OCI-LY7 (cell line): ENCODE measurements at regions not wholly inside any gene's neighbourhood (a gene's known extent, or its start where the extent isn't known, plus 50 kb on each side); places are given as distances from the start of the nearest gene placed in this dataset.

Experiments
- BruUV-seq: library from RNA; stranded (reverse); fragments of 400-500 nt; replicated peaks from 2 replicates; lab custom pipeline; 2021; lab: Mats Ljungman, UMichigan
- CTCF ChIA-PET: fragments of 300-600 bp; sonication (Branson Sonifier 250); formaldehyde crosslinking; loops from one replicate; lab custom pipeline; 2022; ENCODE audit warnings: antibody characterized with exemption; ENCODE audit not compliant: unreplicated experiment; lab: Charles Lee
- POLR2A ChIA-PET: fragments of 300-600 bp; sonication (Branson Sonifier 250); formaldehyde crosslinking; loops from one replicate; lab custom pipeline; 2022; ENCODE audit warnings: antibody characterized with exemption; lab: Charles Lee
- DNase-seq: peaks from one replicate; pipeline ENCODE4 v3.0.0-alpha.2; 2015; ENCODE audit warnings: low spot score
- H2AFZ ChIP-seq: fragments of 200-600 bp; sonication (generic), shearing (Covaris generic); 2 replicates; pipeline ENCODE4 v1.6.1; 2014; ENCODE audit warnings: mild to moderate bottlenecking, antibody characterized with exemption, low read length, moderate library complexity
- H3K27ac ChIP-seq: fragments of 200-600 bp; sonication (generic); 2 replicates; pipeline ENCODE4 v1.5.1; 2014; ENCODE audit warnings: mixed run types, low read depth, mild to moderate bottlenecking, moderate library complexity, low read length, inconsistent platforms; ENCODE audit not compliant: poor library complexity, severe bottlenecking
- H3K36me3 ChIP-seq: fragments of 200-600 bp; sonication (generic); 2 replicates; pipeline ENCODE4 v1.6.1; 2014; ENCODE audit warnings: mild to moderate bottlenecking, antibody characterized with exemption, low read length, moderate library complexity, mixed read lengths; ENCODE audit not compliant: insufficient read depth
- H3K4me1 ChIP-seq: fragments of 200-600 bp; sonication (generic); 2 replicates; pipeline ENCODE4 v1.5.1; 2014; ENCODE audit warnings: mild to moderate bottlenecking, low read length; ENCODE audit not compliant: insufficient read depth, poor library complexity, severe bottlenecking
- H3K4me2 ChIP-seq: fragments of 200-600 bp; sonication (generic); 2 replicates; pipeline ENCODE4 v1.6.1; 2014; ENCODE audit warnings: mild to moderate bottlenecking, low read length
- H3K4me3 ChIP-seq: fragments of 200-600 bp; sonication (generic); 2 replicates; pipeline ENCODE4 v1.5.1; 2014; ENCODE audit warnings: mild to moderate bottlenecking, low read depth, low read length; ENCODE audit not compliant: poor library complexity, severe bottlenecking
- H3K79me2 ChIP-seq: fragments of 200-600 bp; sonication (generic); 2 replicates; pipeline ENCODE4 v1.6.1; 2016; ENCODE audit warnings: low read depth, mild to moderate bottlenecking, low read length, moderate library complexity, mixed read lengths; ENCODE audit not compliant: insufficient read depth
- H3K9me2 ChIP-seq: fragments of 200-600 bp; sonication (generic); 2 replicates; pipeline ENCODE4 v1.6.1; 2016; ENCODE audit warnings: mild to moderate bottlenecking, low read length, mixed read lengths; ENCODE audit not compliant: insufficient read depth
- H3K9me3 ChIP-seq: fragments of 200-600 bp; sonication (generic); 2 replicates; pipeline ENCODE4 v1.6.1; 2014; ENCODE audit warnings: mild to moderate bottlenecking, mixed run types, low read length, mixed read lengths
- H4K20me1 ChIP-seq: fragments of 200-600 bp; sonication (generic); 2 replicates; pipeline ENCODE4 v1.6.1; 2014; ENCODE audit warnings: mild to moderate bottlenecking, antibody characterized with exemption, low read length, moderate library complexity, mixed read lengths; ENCODE audit not compliant: insufficient read depth
- CTCF ChIP-seq: fragments of 200-600 bp; sonication (generic); conservative IDR thresholded peaks from 2 replicates; pipeline ENCODE4 v1.5.1; 2014; ENCODE audit warnings: mild to moderate bottlenecking, antibody characterized with exemption, low read length, moderate library complexity, mixed read lengths
- EZH2phosphoT487 ChIP-seq: fragments of 200-600 bp; sonication (generic); IDR thresholded peaks from 2 replicates; pipeline ENCODE4 v1.6.1; 2018; ENCODE audit warnings: low read depth, borderline replicate concordance, mild to moderate bottlenecking, mixed run types, antibody characterized with exemption, low read length, moderate library complexity, mixed read lengths
- intact Hi-C: fragments of 100-400 bp; cut with micrococcal nuclease; formaldehyde crosslinking; loops from one replicate; pipeline ENCODE4 v1.10.0; 2022; ENCODE audit not compliant: unreplicated experiment

GRCh38 chr17:77405867-77406732 lies 265.3 kb downstream of the SEC14L1 start:
- TF ChIP-seq CTCF (no peak), EZH2phosphoT487 (no peak)
- TSS peak; percentile 56 for BruUV-seq
- POLR2A ChIA-PET: interaction anchor here (0.5 to 3.6 kb wide), 14 partner anchors 8 to 552 kb away, joined by 3 to 19 read pairs (median 4); partner anchors contain the start of gene TNRC6C
- Histone ChIP-seq H3K4me2 (peak overlapping the region; percentile 84), H3K36me3 (peaks cover 15% of the 10 kb centered on the region), H3K79me2 (peaks cover 29% of the 10 kb centered on the region; the same call in 1 of the 2 replicates), H3K27ac (peak overlapping the region; percentile 90), H3K4me1 (peaks cover 100% of the 10 kb centered on the region), H2AFZ (no peak overlapping the region), H3K9me2 (no peaks in the 10 kb centered on the region), H3K4me3 (peak overlapping the region; percentile 72), H3K9me3 (no peaks in the 10 kb centered on the region), H4K20me1 (no peaks in the 10 kb centered on the region)
- intact Hi-C loops: loop anchor here (1.0 to 10.0 kb wide), 4 partner anchors 35 to 261 kb away; partner anchors contain the start of gene SEC14L1
- CTCF ChIA-PET: interaction anchor here (0.6 to 1.9 kb wide), 5 partner anchors 15 to 46 kb away, joined by 3 to 7 read pairs (median 6); no protein-coding TSS in a partner anchor
- DNase-seq: peak; percentile 89

GRCh38 chr17:77407321-77408277 lies 266.8 kb downstream of the SEC14L1 start:
- Histone ChIP-seq H3K9me2 (no peaks in the 10 kb centered on the region), H3K79me2 (peaks cover 29% of the 10 kb centered on the region; the same call in 1 of the 2 replicates), H3K4me2 (peak overlapping the region; percentile 84), H2AFZ (no peak overlapping the region), H3K4me3 (peak overlapping the region; percentile 13), H3K27ac (peak overlapping the region; percentile 90), H4K20me1 (no peaks in the 10 kb centered on the region), H3K4me1 (peaks cover 100% of the 10 kb centered on the region), H3K9me3 (no peaks in the 10 kb centered on the region), H3K36me3 (peaks cover 16% of the 10 kb centered on the region)
- ChIA-PET POLR2A (interaction anchor here (0.5 to 1.4 kb wide), 4 partner anchors 37 to 551 kb away, joined by 3 to 4 read pairs (median 4); partner anchors contain the start of gene TNRC6C), CTCF (interaction anchor here (0.6 kb wide), 1 partner anchor 26 kb away, joined by 5 read pairs; no protein-coding TSS in a partner anchor)
- intact Hi-C loops: loop anchor here (10.0 kb wide), 1 partner anchor 263 kb away; the partner anchor contains the start of gene SEC14L1
- BruUV-seq: no TSS peak
- DNase-seq: peak; percentile 56
- TF ChIP-seq EZH2phosphoT487 (no peak), CTCF (0 out of 2 replicates have a peak, but pooled peaks have one; percentile 19)
